ENCODE measurements at regions not wholly inside any gene's neighbourhood (a gene's known extent, or its start where the extent isn't known, plus 50 kb on each side); places are given as distances from the start of the nearest gene placed in this dataset.
"Not testable (repeated sequence)": the region's sequence is repeated elsewhere in the genome, so short reads cannot be mapped to it uniquely, and the experiment has no call there.

DNA sequence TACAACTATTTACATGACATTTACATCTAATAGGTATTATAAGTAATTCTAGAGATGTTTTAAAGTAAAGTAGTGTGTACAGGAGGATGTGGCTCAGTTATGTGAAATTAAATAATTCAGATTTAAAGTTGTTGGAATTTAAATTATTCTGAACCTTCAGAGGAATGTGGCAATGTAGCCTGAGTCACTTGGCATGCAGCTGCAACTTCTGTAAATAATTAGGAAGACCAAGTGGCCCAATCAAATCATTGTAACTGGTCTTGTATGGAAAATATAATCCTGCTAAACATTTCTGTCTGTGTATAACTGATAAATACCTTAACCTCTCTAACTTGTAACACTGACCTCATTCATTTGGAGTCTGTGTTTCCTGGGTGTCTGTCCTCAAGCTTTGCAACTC lies 828.9 kb downstream of the GLUD2 start:
- DNase-seq: no peak

DNA sequence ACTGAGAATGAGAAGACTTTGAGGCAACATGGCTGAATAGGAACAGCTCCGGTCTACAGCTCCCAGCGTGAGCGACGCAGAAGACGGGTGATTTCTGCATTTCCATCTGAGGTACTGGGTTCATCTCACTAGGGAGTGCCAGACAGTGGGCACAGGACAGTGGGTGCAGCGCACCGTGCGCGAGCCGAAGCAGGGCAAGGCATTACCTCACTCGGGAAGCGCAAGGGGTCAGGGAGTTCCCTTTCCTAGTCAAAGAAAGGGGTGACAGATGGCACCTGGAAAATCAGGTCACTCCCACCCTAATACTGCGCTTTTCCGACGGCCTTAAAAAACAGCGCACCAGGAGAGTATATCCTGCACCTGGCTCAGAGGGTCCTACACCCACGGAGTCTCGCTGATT lies 829.9 kb downstream of the GLUD2 start:
- not testable (repeated sequence) for DNase-seq

DNA sequence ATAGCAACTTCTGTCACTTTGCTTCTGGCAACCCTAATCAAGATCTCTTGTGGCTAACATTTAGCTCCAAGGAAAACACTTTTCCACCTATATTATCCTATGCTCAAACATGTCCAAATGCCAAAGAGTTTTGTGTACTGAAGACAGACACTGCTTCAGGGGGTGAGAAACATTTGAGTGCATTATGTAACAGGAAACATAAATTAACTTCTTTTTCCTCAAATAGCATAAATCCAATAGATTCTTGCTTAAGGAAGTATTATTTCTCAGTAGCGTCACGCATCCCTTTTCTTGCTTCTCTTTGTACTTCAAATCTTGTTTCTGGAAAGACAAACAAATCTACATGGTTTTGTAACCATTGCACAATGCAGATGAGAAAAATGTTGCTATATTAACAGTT lies 839.1 kb downstream of the GLUD2 start:
- DNase-seq: no peak

DNA sequence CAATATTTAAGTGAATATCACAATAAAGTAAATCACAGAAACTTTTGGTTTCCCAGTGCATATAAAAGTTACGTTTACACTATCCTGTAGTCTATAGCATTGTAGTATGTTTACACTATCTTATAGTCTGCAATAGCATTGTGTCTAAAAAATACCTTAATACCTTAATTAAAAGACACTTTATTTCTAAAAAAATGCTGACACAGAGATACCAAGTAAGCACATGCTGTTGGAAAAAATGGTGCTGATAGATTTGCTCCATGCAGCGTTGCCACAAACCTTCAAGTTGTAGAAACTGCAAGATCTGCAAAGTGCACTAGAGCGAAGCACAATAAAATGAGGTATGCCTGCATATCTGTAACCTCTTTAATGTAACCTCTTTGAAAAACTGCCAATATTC lies 847.3 kb downstream of the GLUD2 start:
- DNase-seq: no peak

DNA sequence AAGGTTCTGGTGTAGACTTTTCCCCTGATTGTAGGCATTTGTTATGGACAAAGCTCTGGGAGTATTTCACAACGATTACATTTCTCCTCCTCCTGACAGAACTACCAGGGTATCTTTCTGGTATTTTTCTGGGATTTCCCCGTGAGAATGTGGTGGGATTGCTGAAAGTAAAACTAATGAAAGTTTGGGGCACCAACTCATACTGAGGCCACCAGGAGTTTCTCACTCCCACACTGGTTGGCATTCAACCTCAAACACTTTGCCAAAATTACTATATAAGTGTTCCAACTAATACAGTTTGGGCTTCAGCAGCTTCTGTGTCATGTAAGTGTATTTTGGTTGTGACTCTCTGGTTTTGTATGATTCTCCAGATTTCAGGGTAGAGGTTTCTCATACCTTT lies 855.1 kb downstream of the GLUD2 start:
- no peak for DNase-seq

DNA sequence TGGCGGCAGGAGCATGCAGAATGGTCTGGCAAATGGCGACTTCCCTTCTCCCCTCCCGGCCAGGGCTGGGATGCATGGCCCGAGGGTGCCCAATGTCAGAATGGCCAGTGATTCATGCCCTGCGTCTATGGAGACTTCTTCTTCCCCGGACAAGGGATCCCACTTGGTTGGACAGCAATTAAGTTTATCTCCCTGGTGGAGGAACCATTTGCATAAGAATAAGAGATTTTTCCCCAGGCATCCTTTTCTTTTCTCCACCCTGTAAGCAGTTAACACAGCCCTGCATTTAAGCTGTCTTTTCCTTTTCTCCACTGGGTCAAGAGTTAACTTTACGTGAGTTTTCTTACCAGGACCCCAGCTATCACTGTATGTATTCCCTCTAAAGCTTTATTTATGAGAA lies 856.6 kb downstream of the GLUD2 start:
- DNase-seq: no peak

DNA sequence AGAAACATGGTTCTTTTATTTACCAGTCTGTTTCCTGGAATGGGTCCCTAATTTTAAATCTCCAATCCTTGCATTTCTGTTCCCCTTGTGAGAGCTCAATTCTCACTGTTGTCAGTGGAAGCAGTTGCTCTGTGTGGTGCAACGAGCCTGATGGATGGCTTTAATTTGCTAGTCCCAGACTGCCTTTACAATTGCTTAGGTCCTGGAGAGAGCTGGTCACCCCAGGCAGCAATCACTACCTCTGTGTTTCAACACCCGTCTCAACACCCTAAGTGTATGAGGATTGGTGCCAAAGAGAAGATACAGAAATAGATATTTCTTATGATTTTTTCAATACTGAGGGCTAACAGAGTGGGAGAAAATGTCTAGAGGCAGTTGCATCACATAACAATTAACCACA lies 873.8 kb downstream of the GLUD2 start:
- no peak for DNase-seq

DNA sequence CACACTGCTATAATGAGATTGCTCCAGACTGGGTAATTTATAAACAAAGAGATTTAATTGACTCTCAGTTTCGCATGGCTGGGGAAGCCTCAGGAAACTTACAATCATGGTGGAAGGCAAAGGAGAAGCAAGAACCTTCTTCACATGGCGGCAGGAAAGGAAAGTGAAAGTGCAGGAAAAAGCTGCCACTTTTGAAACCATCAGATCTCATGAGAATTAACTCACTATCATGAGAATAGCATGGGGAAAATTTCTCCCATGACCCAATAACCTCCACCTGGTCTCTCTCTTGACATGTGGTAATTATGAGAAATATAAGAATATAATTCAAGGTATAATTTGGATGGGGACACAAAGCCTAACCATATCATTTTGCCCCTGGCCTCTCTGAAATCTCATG lies 884.2 kb downstream of the GLUD2 start:
- DNase-seq: no peak

DNA sequence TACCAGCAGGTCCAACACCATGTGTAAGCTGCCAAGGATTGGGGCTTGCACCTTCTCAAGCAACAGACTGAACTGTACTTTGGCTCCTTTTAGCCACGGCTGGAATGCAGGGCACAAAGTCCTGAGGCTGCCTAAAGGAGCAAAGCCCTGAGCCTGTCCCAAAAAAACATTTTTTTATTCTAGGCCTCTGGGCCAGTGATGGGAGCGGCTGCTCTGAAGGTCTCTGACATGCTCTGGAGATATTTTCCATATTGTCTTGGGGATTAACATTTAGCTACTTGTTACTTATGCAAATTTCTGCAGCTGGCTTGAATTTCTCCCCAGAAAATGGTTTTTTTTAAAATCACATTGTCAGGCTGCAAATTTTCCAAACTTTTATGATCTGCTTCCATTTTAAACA lies 885.3 kb downstream of the GLUD2 start:
- DNase-seq: no peak

DNA sequence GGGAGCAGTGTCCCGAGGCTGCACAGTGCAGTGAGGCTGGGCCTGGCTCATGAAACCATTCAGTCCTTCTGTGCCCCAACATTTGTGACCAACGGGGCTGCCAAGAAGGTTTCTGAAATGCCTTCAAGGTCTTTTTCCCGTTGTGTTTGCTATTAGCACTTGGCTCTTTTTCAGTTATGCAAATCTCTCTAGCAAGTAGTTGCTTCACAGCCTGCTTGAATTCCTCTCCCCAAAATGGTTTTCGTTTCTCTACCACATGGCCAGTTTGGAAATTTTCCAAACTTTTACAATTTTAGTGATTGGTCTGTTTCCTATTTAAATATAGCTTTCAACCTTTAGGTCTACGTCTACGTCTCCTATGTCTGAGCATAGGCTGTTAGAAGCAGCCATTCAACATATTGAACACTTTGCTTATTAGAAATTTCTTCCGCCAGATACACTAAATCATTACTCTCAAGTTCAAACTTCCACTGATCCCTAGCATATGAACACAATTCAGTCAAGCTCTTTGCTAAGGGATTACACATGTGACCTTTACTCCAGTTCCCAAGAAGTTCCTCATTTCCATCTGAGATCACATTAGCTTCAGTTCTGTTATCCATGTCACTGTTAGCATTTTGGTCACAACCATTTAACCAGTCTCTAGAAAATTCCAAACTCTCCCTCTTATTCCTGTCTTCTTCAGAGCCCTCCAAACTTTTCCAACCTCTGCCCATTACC lies 901.8 kb downstream of the GLUD2 start:
- DNase-seq: no peak

DNA sequence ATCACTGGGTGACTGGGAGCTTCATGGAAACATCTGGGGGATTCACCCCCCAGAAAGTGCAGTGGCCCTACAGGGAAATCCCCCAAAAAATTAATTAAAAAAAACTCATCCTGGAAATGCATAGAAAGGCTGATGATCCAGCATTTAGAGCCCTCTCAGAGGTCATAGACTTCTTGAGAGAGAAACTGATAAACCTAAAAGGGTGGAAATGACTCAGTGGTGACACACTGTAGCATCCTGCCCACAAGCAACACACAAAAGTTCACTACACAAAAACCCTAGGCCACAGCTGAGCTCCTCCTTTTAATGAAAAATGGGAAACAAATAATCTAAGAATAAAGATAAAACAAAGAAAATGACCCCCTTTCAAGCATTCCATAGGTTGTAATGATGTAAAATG lies 911.5 kb downstream of the GLUD2 start:
- no peak for DNase-seq

DNA sequence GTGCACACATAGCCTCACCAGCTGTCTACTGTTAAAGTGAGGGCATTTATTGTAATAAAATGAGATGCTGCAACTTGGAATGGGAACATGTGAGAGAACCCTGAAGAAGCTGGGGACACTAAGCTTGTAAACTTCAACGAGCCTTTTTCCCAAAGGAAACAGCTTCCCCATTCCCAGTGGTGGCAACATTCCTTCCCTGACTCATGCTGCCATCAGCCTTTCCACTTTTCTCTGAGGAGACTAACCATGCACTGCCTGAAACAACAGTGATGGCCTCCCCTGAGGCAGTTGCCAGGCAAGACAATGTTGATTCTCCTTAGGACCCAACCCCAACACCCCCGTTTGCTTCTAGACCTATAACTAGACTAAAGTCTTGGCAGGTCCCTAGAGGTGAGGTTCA lies 928.3 kb downstream of the GLUD2 start:
- DNase-seq: no peak

DNA sequence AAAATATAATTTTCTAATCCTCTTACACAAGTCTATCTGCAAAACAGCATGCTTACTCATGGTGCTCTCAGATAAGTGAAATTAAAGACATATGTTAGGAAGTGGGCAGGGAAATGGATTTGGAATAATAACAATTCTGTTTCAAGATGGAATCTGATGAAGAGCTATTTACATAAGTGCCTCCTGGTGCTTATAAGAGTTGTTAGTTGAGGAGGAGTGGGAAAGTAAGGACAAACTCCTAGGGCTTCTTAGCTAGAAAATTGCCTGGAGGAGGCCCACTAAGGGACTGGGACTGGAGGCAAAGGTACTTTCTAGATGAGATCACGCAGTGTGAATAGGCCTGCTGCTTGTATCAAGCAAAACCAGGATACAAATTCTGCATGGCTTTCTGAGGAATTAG lies 939.8 kb downstream of the GLUD2 start:
- DNase-seq: no peak

DNA sequence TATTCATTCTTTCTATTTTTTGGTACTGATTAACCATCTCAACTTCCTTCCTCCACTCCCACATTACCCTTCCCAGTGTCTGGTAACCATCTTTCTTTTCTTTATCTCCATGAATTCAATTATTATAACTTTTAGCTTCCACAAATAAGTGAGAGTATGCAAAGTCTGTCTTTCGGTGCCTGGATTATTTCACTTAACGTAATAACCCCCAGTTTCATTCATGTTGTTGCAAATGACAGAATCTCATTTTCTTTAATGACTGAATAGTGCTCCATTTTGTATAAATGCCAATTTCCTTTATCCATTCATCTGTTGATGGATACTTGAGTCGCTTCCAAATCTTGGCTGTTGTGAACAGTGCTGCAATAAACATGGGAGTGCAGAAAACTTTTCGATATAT lies 940.4 kb downstream of the GLUD2 start:
- DNase-seq: no peak

DNA sequence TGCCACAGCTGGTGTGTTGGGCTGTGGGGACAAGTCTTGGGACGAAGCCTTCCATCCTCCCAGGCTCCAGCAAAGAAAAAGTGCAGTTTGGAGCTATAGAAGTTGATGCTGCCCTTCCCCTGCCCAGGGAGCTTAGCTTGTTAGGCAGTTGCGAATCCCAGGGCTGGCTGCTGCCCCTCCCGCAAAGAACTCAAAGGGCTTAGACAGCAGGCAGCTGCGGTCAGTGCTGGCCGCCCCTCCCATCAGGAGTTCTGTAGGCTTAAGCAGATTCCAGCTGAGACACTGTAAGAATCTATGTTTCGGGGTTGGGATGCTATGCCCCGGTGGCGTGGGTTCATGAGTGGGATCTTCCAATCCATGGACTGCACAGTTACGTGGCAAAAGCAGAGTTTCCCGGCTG lies 956.7 kb downstream of the GLUD2 start:
- no peak for DNase-seq

DNA sequence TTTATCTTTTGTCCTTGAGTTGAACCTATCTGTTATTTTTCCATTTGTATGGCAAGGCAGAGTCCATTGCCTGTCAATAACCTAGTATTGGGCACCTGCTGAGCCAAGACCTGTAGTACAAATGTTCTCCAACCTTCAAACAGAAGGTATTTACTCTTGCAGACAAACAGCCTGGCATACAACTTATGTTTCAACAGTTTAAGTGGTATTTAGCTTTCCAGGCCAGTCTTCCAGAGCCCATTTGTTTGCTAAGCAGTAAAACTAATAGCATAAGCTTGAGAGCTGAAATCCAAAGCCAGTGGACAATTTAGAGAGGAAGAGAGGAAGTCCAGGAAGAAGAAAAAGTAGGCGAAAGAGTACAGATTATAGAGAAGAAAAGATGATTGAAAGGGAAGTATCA lies 979.3 kb downstream of the GLUD2 start:
- DNase-seq: no peak

DNA sequence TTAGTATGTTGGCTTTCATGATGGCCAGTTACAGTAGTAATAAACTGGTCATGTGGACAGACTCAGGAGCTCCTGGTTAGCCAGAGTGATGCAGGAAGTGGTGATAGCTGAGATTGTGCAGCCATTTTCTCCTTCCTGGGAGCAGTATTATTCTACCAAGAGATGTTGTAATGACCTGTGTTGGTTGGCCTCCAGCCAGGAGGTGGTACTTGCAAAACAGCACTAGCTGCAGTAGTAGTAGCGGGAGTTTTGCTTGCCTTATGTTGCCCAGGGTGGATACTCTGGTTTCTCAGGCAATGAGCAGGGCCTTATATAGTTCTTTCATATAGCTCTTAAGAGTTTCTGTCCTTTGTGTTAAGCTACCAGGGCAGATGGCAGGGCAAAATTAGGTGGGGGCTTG lies 998.8 kb downstream of the GLUD2 start:
- DNase-seq: no peak

DNA sequence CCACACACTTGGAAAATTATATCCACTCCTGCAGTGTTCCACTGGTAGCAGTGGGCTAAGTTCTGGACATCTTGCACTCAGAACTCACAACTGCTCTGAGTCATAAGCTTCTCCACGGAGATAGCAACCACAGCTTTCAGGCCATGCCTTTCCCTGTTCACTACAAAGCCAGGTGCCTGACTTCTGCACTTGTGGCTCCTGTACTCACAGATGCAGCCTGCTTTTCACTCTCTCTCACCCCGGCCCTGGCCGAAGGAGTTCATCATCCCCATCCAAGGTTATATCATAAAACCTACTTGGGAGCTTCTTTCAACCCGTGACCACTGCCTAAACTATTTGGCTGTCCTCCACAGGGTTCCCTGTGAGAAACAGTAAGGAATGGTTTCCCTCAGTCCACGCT lies 999.4 kb downstream of the GLUD2 start:
- DNase-seq: no peak

DNA sequence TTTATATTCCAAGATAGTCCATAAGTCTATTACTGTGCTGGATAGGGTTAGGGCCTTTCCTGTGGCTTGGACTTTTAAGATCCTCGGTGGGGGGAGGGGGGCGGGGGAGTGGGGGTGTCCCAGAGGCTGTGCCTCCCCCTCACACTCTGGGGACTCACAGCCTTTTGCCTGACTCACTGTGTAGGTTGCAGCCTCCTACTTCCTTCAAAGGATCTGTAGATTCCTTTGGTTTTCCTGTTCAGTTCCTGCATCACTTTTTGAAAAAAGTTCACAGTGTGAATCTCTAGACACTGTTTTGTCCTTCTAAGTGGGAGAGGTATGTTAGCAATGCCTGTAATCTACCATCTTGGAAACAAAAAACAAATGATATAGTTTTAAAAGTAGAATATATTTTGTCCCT lies 999.9 kb downstream of the GLUD2 start:
- no peak for DNase-seq

DNA sequence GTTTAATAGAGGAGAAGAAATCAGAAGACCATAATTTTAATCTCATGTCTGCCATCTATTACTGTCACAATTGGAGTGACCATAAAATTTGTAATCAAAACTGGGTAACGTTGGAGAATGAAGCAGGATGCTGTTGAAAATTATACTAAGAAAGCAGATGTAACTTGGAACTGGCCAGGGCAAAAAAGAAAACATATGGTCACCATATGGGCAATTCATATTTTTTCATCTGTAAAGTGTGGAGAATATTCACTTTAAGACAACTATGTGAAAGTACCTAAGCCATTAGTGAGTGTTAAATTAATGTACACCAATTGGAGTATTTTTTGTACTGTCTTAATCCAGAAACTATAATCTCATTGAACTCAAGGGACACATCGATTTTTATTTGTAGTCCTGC lies 1008.0 kb downstream of the GLUD2 start:
- DNase-seq: no peak

DNA sequence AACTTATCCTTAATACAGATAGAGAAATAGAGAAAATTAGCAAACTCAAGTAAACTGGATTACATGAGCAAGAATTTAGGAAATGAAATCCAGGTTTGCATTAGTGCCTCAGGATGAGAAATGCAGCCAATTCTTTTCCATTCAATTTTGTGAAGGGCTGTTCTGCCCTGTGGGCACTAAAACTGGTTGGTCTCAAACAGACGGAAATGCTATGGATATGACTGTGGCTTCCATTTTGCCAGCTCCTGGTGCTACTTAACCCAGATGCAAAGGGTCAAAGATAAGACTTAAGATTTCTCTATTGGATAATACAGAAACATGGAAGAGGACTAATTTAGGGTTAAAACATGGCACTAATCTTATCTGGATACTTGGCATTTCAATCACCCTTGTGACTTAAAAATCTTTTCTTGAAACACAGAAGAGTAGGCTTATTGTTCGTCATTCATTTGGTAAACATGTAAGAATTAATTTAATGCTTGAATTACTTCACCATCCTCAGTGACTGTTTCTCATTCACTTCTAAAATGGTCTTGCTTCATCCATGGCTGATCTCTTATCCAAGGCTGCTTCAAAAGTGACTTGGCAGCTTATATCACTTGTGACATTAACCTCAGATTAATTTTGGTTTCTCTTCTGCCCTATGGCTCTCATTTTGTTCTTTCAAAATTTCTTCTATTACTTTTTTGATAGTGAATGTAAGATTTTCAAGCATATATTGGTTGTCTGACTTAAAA lies 1008.7 kb downstream of the GLUD2 start:
- no peak for DNase-seq

DNA sequence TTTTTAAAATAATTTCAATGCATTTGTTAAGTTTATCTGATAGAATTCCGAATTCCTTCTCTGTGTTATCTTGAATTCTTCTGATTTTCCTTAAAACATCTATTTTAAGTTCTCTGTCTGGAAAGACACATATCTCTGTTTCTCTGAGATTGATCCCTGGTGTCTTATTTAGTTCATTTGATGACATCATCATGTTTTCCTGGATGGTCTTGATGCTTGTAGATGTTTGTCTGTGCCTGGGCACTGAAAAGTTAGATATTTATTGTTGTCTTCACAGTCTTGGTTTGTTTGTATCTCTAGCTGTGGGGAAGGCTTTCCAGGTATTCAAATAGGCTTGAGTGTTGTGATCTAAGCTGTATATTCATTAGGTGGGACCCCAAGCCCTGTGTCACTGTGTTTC lies 1028.8 kb downstream of the GLUD2 start:
- no peak for DNase-seq

DNA sequence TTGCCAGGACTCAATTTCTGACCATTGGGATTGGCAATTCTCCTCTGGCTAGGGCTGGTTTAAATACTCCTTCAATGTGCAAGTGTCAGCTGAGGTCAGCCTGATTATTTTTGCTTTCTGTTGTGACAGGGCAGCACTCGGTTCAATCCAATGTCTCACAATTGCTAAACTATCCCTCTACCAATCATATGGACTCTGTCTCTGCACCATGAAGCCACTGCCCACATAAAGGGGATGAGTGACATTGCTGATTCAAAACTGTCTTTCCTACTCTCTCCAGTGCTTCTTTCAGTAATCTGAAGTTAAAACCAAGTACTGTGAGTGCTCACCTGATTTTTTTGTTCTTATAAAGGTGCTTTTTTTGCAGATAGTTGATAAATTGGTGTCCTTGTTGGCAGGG lies 1030.7 kb downstream of the GLUD2 start:
- DNase-seq: no peak

DNA sequence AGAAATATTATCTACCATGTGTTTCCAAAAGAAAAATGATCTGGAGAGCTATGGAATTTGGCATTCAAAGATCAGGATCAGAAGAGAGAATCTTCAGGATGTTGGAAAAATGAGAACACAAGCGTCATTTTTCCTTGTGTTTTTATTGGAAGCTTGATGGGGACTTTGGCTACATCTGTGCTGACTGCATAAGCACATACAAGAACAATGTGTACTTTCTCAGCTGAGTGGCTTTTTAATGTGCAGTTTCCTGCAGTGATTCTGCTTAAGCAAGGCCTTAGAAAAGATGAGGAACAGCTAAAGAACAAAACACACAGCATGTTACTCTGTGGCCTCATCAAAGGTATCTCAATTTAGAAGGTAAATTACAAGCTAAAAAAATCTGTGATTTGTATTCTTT lies 1039.9 kb downstream of the GLUD2 start:
- no peak for DNase-seq

DNA sequence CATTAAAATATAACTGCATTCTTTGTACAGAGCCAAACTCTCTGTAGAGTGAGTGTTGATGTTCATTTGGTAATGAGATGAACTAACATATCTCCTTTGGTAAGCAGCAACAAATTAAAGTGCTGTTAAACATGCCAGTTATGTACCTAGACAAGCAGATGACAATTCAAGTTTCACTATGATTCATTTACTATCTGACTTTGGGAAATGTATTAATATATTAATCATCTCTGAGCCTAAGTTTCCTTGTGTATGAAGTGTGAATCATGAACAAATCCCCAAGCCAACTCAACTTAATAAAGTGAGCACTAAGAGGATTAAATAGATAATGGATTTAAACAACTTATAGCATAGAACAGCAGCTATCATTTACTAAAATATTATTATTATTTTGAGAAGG lies 1044.2 kb downstream of the GLUD2 start:
- DNase-seq: no peak
